ENCODE measurements at regions not wholly inside any gene's neighbourhood (a gene's known extent, or its start where the extent isn't known, plus 50 kb on each side); places are given as distances from the start of the nearest gene placed in this dataset.
"Not testable (repeated sequence)": the region's sequence is repeated elsewhere in the genome, so short reads cannot be mapped to it uniquely, and the experiment has no call there.

- H3K4me1 ChIP-seq, result no peaks in the 10 kb centered on the region
- H3K9me3 ChIP-seq, result no peaks in the 10 kb centered on the region
- WGBS, 5 donors, result 39 to 65% (median 50%) methylated on average over 1 of the region's 1 CpG
- intact Hi-C loops (cut with DNase I; ENCODE audit: low total_unique reads), result no loop called here
- DNase-seq, result no peak
- peaks cover 0 to 3% (median 0%) of the 10 kb centered on the region in 7 donors for H3K27me3 ChIP-seq (replicated peaks in 1 of 7)
- no peaks in the 10 kb centered on the region for H3K36me3 ChIP-seq
- TF ChIP-seq POLR2AphosphoS5 (IDR thresholded peaks at IDR 0.05), result no peak
- no peak for TF ChIP-seq CTCF (IDR thresholded peaks at IDR 0.05 in 8 of 11, conservative IDR thresholded peaks at IDR 0.05 in 3 of 11)
- no peak for TF ChIP-seq POLR2A (IDR thresholded peaks at IDR 0.05)
- H3K27ac ChIP-seq, result no peak overlapping the region
- H3K4me3 ChIP-seq, result no peak overlapping the region
These were observed 107.8 kb upstream of the NEK6 start for GRCh38 chr9:124149992-124150391.

- intact Hi-C loops (cut with DNase I; ENCODE audit: low total_unique reads), result no loop called here
- Histone ChIP-seq H3K9me3 (peaks cover 0 to 16% (median 6%) of the 10 kb centered on the region in 8 donors), H3K36me3 (no peaks in the 10 kb centered on the region), H3K27ac (no peak overlapping the region), H3K4me3 (no peak overlapping the region), H3K4me1 (no peaks in the 10 kb centered on the region), H3K27me3 (replicated peaks in 1 of 7) (no peaks in the 10 kb centered on the region)
- DNase-seq, result no peak
- WGBS, 5 donors, result 62 to 82% (median 71%) methylated on average over 2 of the region's 2 CpGs
- no peak for TF ChIP-seq POLR2AphosphoS5 (IDR thresholded peaks at IDR 0.05)
- TF ChIP-seq CTCF (IDR thresholded peaks at IDR 0.05 in 8 of 11, conservative IDR thresholded peaks at IDR 0.05 in 3 of 11), result no peak
- no peak for TF ChIP-seq POLR2A (IDR thresholded peaks at IDR 0.05)
These were observed 93.9 kb upstream of the NEK6 start for GRCh38 chr9:124163760-124164255.

DNA sequence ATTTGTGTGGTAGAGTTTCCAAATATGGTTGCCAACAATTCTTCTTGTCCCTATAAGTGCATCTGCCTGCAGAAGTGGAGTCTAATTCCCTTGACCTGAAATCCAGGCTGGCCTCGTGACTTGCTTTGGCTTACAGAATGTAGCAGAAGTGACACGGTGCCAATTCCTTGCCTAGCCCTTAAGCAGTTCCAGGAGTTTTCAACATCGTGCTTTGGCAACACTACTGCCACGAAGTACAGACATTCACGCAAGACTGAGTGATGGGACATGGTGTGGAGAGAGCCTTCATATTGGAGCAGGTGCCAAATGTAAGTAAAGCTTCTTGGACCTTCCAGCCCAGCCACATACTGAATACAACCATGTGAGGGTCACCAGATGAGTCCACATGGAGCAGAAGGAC, 92.9 kb upstream of the NEK6 start:
- Histone ChIP-seq H3K27ac (no peak overlapping the region), H3K27me3 (replicated peaks in 1 of 7) (no peaks in the 10 kb centered on the region), H3K36me3 (no peaks in the 10 kb centered on the region), H3K9me3 (peaks cover 0 to 16% (median 6%) of the 10 kb centered on the region in 8 donors), H3K4me1 (no peaks in the 10 kb centered on the region), H3K4me3 (no peak overlapping the region)
- TF ChIP-seq POLR2A (IDR thresholded peaks at IDR 0.05) (no peak), CTCF (IDR thresholded peaks at IDR 0.05 in 8 of 11, conservative IDR thresholded peaks at IDR 0.05 in 3 of 11) (no peak), POLR2AphosphoS5 (IDR thresholded peaks at IDR 0.05) (no peak)
- 63 to 80% (median 70%) methylated on average over 5 of the region's 5 CpGs for WGBS, 5 donors
- intact Hi-C loops (cut with DNase I; ENCODE audit: low total_unique reads), result no loop called here
- DNase-seq, result no peak

- Histone ChIP-seq H3K36me3 (no peaks in the 10 kb centered on the region), H3K4me1 (peaks cover 0 to 12% (median 5%) of the 10 kb centered on the region in 6 donors), H3K27ac (no peak overlapping the region), H3K27me3 (replicated peaks in 1 of 7) (no peaks in the 10 kb centered on the region), H3K9me3 (no peaks in the 10 kb centered on the region), H3K4me3 (peak overlapping the region in 1 of 8 donors; percentile 32)
- no peak for TF ChIP-seq POLR2A (IDR thresholded peaks at IDR 0.05)
- 73 to 93% (median 81%) methylated on average over 5 of the region's 5 CpGs for WGBS, 5 donors
- intact Hi-C loops (cut with DNase I; ENCODE audit: low total_unique reads), result no loop called here
- DNase-seq, result no peak
These were observed 83.3 kb upstream of the NEK6 start for GRCh38 chr9:124174433-124174832.

DNA sequence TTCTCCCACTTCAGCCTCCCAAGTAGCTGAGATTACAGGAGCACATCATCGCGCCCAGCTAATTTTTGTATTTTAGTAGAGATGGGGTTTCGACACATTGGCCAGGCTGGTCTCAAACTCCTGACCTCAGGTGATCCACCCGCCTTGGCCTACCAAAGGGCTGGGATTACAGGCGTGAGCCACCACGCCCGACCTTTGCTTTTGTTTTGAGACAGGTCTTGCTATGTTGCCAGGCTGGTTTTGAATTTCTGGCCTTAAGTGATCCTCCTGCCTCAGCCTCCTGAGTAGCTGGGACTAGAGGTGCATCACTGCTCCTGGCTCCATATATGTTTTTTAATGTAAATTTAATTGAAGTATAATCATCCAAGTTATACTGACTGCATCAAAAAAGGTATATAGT, 80.2 kb upstream of the NEK6 start:
- intact Hi-C loops (cut with DNase I; ENCODE audit: low total_unique reads); H3K27ac ChIP-seq; H3K36me3 ChIP-seq; DNase-seq; H3K4me3 ChIP-seq; H3K9me3 ChIP-seq: not testable (repeated sequence)
- Histone ChIP-seq H3K27me3 (replicated peaks in 1 of 7) (peaks cover 0 to 18% (median 0%) of the 10 kb centered on the region in 7 donors), H3K4me1 (peaks cover 0 to 12% (median 1%) of the 10 kb centered on the region in 6 donors)
- 94 to 98% (median 96%) methylated on average over 7 of the region's 7 CpGs for WGBS, 5 donors

Data from spleen (tissue), 11 donors.